ENCODE measurements at regions not wholly inside any gene's neighbourhood (a gene's known extent, or its start where the extent isn't known, plus 50 kb on each side); places are given as distances from the start of the nearest gene placed in this dataset.

DNA sequence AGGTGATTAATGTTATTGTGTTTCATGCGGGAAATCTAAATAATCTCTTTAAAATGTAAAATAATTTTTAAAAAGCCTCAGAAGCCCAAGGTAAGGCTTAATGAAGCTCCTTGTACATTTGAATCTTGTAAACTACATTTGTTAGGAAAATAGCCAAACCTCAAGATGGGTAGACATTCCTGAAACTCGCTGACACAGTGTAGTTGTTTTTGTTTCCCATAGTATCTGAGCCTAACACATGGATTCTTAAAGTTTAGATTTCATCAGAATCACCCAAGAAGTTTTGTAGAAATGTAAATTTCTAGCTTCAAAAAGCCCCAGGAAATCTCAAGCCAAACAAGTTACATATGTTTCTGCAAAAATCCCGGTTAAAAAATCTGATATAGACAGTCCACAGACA is 1221.1 kb upstream of the ACVR2A start:
- Histone ChIP-seq H3K79me2 (ENCODE audit: low read depth) (no peaks in the 10 kb centered on the region), H4K20me1 (ENCODE audit: insufficient read depth) (no peaks in the 10 kb centered on the region), H3K36me3 (ENCODE audit: low read depth) (no peaks in the 10 kb centered on the region), H3K27me3 (ENCODE audit: insufficient read depth, low read depth) (no peaks in the 10 kb centered on the region), H3K4me1 (replicated peaks; ENCODE audit: insufficient read depth) (no peaks in the 10 kb centered on the region), H3K9me3 (ENCODE audit: insufficient read depth, low read depth) (no peaks in the 10 kb centered on the region), H3K27ac (no peak overlapping the region), H3K4me3 (no peak overlapping the region), H3F3A (ENCODE audit: insufficient read depth, low read depth) (no peaks in the 10 kb centered on the region), H3K4me2 (no peak overlapping the region), H2AFZ (no peak overlapping the region), H3K9me2 (ENCODE audit: insufficient read depth) (no peaks in the 10 kb centered on the region)
- ChIA-PET CTCF (no interaction called here), POLR2A (ENCODE audit: unreplicated experiment) (no interaction called here)
- intact Hi-C loops (cut with micrococcal nuclease; ENCODE audit: unreplicated experiment): no loop called here
- DNase-seq: no peak
- no peak for TF ChIP-seq EZH2 (IDR thresholded peaks at IDR 0.05; ENCODE audit: low read depth)
- TF ChIP-seq, protein P1, sequence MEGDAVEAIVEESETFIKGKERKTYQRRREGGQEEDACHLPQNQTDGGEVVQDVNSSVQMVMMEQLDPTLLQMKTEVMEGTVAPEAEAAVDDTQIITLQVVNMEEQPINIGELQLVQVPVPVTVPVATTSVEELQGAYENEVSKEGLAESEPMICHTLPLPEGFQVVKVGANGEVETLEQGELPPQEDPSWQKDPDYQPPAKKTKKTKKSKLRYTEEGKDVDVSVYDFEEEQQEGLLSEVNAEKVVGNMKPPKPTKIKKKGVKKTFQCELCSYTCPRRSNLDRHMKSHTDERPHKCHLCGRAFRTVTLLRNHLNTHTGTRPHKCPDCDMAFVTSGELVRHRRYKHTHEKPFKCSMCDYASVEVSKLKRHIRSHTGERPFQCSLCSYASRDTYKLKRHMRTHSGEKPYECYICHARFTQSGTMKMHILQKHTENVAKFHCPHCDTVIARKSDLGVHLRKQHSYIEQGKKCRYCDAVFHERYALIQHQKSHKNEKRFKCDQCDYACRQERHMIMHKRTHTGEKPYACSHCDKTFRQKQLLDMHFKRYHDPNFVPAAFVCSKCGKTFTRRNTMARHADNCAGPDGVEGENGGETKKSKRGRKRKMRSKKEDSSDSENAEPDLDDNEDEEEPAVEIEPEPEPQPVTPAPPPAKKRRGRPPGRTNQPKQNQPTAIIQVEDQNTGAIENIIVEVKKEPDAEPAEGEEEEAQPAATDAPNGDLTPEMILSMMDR (conservative IDR thresholded peaks at IDR 0.05): no peak
- BruUV-seq (replicated peaks): no TSS peak

DNA sequence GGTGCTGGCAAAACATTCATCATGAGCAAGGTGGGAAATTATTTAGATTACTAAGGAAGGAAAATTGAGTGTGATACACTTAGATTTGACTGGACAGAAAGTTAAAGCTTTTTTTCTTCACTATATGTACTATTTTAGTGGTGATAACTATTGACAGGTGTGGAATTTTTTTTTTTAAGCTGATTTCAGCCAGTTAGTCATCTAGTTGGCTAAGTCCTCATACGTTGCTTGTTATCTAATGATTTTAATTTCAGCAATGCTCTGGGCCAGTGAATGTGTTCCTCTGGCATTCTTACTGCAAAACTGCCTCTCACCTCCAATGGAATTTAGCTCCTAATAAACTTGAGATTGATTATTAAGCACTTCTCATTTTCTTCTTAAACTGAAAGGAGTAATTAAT is 1223.2 kb upstream of the ACVR2A start:
- no peak for DNase-seq
- intact Hi-C loops (cut with micrococcal nuclease; ENCODE audit: unreplicated experiment): no loop called here
- Histone ChIP-seq H2AFZ (no peak overlapping the region), H3K9me3 (ENCODE audit: insufficient read depth, low read depth) (no peaks in the 10 kb centered on the region), H3K4me2 (no peak overlapping the region), H4K20me1 (ENCODE audit: insufficient read depth) (no peaks in the 10 kb centered on the region), H3K9me2 (ENCODE audit: insufficient read depth) (no peaks in the 10 kb centered on the region), H3K27me3 (ENCODE audit: insufficient read depth, low read depth) (no peaks in the 10 kb centered on the region), H3F3A (ENCODE audit: insufficient read depth, low read depth) (no peaks in the 10 kb centered on the region), H3K4me1 (replicated peaks; ENCODE audit: insufficient read depth) (no peaks in the 10 kb centered on the region), H3K36me3 (ENCODE audit: low read depth) (no peaks in the 10 kb centered on the region), H3K79me2 (ENCODE audit: low read depth) (no peaks in the 10 kb centered on the region), H3K27ac (no peak overlapping the region), H3K4me3 (no peak overlapping the region)
- TF ChIP-seq EZH2 (IDR thresholded peaks at IDR 0.05; ENCODE audit: low read depth): no peak
- TF ChIP-seq, protein P1 (conservative IDR thresholded peaks at IDR 0.05): no peak
- BruUV-seq (replicated peaks): no TSS peak
- POLR2A ChIA-PET (ENCODE audit: unreplicated experiment): interaction anchor here (0.7 kb wide), 1 partner anchor 10 kb away, joined by 5 read pairs; no protein-coding TSS in a partner anchor
- CTCF ChIA-PET: no interaction called here

DNA sequence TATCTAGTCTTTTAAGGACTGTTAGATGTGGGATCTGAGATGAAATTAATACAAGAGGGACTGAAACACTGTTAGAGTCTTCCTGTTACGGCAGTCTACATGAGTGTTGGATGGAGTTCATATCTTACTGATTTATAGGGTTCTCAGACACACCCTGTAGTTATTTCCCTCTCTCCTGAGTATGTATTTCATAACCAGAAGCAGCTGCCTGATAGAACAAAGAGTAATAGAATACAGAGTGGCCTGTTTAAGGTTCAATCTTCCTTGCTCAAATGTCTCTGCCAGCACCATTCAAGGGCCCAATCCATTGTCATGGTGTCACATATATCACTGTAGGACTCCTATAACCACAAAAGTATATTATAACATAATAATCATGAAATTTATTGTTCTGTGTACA is 1229.1 kb upstream of the ACVR2A start:
- Histone ChIP-seq H3K27ac (no peak overlapping the region), H3K9me2 (ENCODE audit: insufficient read depth) (no peaks in the 10 kb centered on the region), H3K36me3 (ENCODE audit: low read depth) (no peaks in the 10 kb centered on the region), H3F3A (ENCODE audit: insufficient read depth, low read depth) (no peaks in the 10 kb centered on the region), H3K4me3 (no peak overlapping the region), H3K27me3 (ENCODE audit: insufficient read depth, low read depth) (no peaks in the 10 kb centered on the region), H4K20me1 (ENCODE audit: insufficient read depth) (no peaks in the 10 kb centered on the region), H3K9me3 (ENCODE audit: insufficient read depth, low read depth) (no peaks in the 10 kb centered on the region), H3K4me2 (no peak overlapping the region), H2AFZ (no peak overlapping the region), H3K4me1 (replicated peaks; ENCODE audit: insufficient read depth) (no peaks in the 10 kb centered on the region), H3K79me2 (ENCODE audit: low read depth) (no peaks in the 10 kb centered on the region)
- ChIA-PET POLR2A (ENCODE audit: unreplicated experiment) (no interaction called here), CTCF (no interaction called here)
- DNase-seq: no peak
- TF ChIP-seq, protein P1 (conservative IDR thresholded peaks at IDR 0.05): no peak
- TF ChIP-seq EZH2 (IDR thresholded peaks at IDR 0.05; ENCODE audit: low read depth): no peak
- intact Hi-C loops (cut with micrococcal nuclease; ENCODE audit: unreplicated experiment): no loop called here
- BruUV-seq (replicated peaks): no TSS peak
